Testis (tissue), 2 donors: ENCODE measurements at regions not wholly inside any gene's neighbourhood (a gene's known extent, or its start where the extent isn't known, plus 50 kb on each side); places are given as distances from the start of the nearest gene placed in this dataset.

Source experiments
- DNase-seq: peaks from one replicate; pipeline ENCODE4 v3.0.0-alpha.2; 2019
- H3K27ac ChIP-seq, 2 donors: fragments of 200-600 bp; sonication (generic); one replicate each; pipeline ENCODE4 v1.5.1; 2019
- H3K27me3 ChIP-seq: fragments of 200-600 bp; sonication (generic); one replicate; pipeline ENCODE4 v1.5.1; 2019
- H3K36me3 ChIP-seq: fragments of 200-600 bp; sonication (generic); one replicate; pipeline ENCODE4 v1.5.1; 2017; ENCODE audit warnings: low read depth; ENCODE audit errors: missing control alignments
- H3K4me1 ChIP-seq: fragments of 200-600 bp; sonication (generic); one replicate; pipeline ENCODE4 v1.5.1; 2019
- H3K4me3 ChIP-seq, 2 donors: fragments of 200-600 bp; sonication (generic); one replicate each; pipeline ENCODE4 v1.5.1; 2017 to 2019
- H3K9me3 ChIP-seq: fragments of 200-600 bp; sonication (generic); one replicate; pipeline ENCODE4 v1.5.1; 2017
- CTCF ChIP-seq, 3 experiments: fragments of 450-650 bp in 2 of 3; fragments of 200-600 bp in 1 of 3; sonication (generic) in 1 of 3; IDR thresholded peaks; one replicate each; pipeline ENCODE4 v1.5.1; 2016 to 2019; ENCODE audit warnings: antibody characterized with exemption in 3 of 3, mild to moderate bottlenecking in 2 of 3, moderate library complexity in 1 of 3
- POLR2A ChIP-seq: fragments of 450-650 bp; IDR thresholded peaks from one replicate; pipeline ENCODE4 v1.6.1; 2017; ENCODE audit warnings: antibody characterized with exemption, mild to moderate bottlenecking, moderate library complexity
- WGBS, 2 donors: methylation state at CpG; one replicate each; pipeline ENCODE4 v1.1.5; 2018; 5-methylcytosine and 5-hydroxymethylcytosine counted together
- intact Hi-C: fragments of 100-400 bp; cut with DNase I; formaldehyde crosslinking; loops from one replicate; pipeline ENCODE4 v1.15.1; 2023; ENCODE audit warnings: low total_unique reads

GRCh38 chr18:30088238-30089015 lies 954.1 kb downstream of the DSC3 start:
- Histone ChIP-seq H3K36me3 (no peaks in the 10 kb centered on the region), H3K27ac (no peak overlapping the region), H3K27me3 (no peaks in the 10 kb centered on the region), H3K4me3 (no peak overlapping the region), H3K9me3 (no peaks in the 10 kb centered on the region), H3K4me1 (no peaks in the 10 kb centered on the region)
- no peak for TF ChIP-seq POLR2A
- no peak for TF ChIP-seq CTCF (IDR thresholded peaks at IDR 0.05)
- intact Hi-C loops, result no loop called here
- no peak for DNase-seq

- intact Hi-C loops, result no loop called here
- no peaks in the 10 kb centered on the region for H3K27me3 ChIP-seq
- TF ChIP-seq POLR2A (no peak), CTCF (IDR thresholded peaks at IDR 0.05) (no peak)
- H3K9me3 ChIP-seq, result no peaks in the 10 kb centered on the region
- H3K4me1 ChIP-seq, result no peaks in the 10 kb centered on the region
- 76 to 90% methylated on average over 1 of the region's 1 CpG for WGBS, 2 donors
- H3K27ac ChIP-seq, result no peak overlapping the region
- H3K36me3 ChIP-seq, result no peaks in the 10 kb centered on the region
- no peak overlapping the region for H3K4me3 ChIP-seq
- DNase-seq, result no peak
Observed at GRCh38 chr18:30086351-30086750, 956.2 kb downstream of the DSC3 start.

- no peaks in the 10 kb centered on the region for H3K27me3 ChIP-seq
- intact Hi-C loops, result no loop called here
- TF ChIP-seq POLR2A (no peak), CTCF (IDR thresholded peaks at IDR 0.05) (no peak)
- no peaks in the 10 kb centered on the region for H3K4me1 ChIP-seq
- no peak for DNase-seq
- no peak overlapping the region for H3K27ac ChIP-seq
- H3K4me3 ChIP-seq, result no peak overlapping the region
- no peaks in the 10 kb centered on the region for H3K9me3 ChIP-seq
- no peaks in the 10 kb centered on the region for H3K36me3 ChIP-seq
Observed at GRCh38 chr18:30081122-30081521, 961.4 kb downstream of the DSC3 start.

GRCh38 chr18:30072609-30073385 lies 969.7 kb downstream of the DSC3 start:
- no peaks in the 10 kb centered on the region for H3K36me3 ChIP-seq
- WGBS, 2 donors, result 57 to 83% methylated on average over 5 of the region's 5 CpGs
- no peak overlapping the region for H3K4me3 ChIP-seq
- no peak overlapping the region for H3K27ac ChIP-seq
- no peak for DNase-seq
- TF ChIP-seq POLR2A (no peak), CTCF (IDR thresholded peaks at IDR 0.05) (no peak)
- H3K4me1 ChIP-seq, result no peaks in the 10 kb centered on the region
- no peaks in the 10 kb centered on the region for H3K9me3 ChIP-seq
- intact Hi-C loops, result no loop called here
- H3K27me3 ChIP-seq, result no peaks in the 10 kb centered on the region
